ENCODE measurements at regions not wholly inside any gene's neighbourhood (a gene's known extent, or its start where the extent isn't known, plus 50 kb on each side); places are given as distances from the start of the nearest gene placed in this dataset.

GRCh38 chr3:20726786-20727185 is 540.8 kb upstream of the SGO1 start:
- no peak for TF ChIP-seq CTCF (IDR thresholded peaks at IDR 0.05)
- no peak for TF ChIP-seq POLR2A (IDR thresholded peaks at IDR 0.05)
- TF ChIP-seq POLR2AphosphoS5 (IDR thresholded peaks at IDR 0.05): no peak
